Activated naive CD4-positive, alpha-beta T cell (primary cell): ENCODE measurements at regions not wholly inside any gene's neighbourhood (a gene's known extent, or its start where the extent isn't known, plus 50 kb on each side); places are given as distances from the start of the nearest gene placed in this dataset.
"Not testable (repeated sequence)": the region's sequence is repeated elsewhere in the genome, so short reads cannot be mapped to it uniquely, and the experiment has no call there.

ENCODE experiments used
- DNase-seq, 4 experiments: peaks; one replicate each; lab custom pipeline; 2025; lab: John Stamatoyannopoulos, UW

DNA sequence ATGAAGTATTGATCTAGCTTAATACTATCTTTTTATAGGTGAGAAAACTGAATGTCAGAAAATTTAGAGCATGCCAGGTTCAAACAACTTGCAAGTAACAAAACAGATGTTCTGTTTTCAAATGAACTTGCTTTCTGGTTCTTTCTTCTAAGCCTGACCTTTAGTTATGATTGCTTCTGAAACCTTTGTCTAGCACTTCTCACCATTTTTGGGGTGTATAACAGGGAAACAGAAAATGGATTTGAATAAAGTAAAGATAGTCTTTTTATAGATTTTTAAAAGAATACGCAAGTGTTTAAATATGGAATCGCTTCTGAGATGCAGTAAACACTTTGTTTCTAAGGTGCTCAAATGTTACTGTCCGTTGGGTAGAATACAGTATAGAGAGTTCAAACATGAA, 687.2 kb upstream of the CPEB2 start:
- no peak for DNase-seq

- no peak for DNase-seq
These were observed 684.9 kb upstream of the CPEB2 start for GRCh38 chr4:14317351-14317750.

- no peak for DNase-seq
These were observed 683.6 kb upstream of the CPEB2 start for GRCh38 chr4:14318671-14319070.

DNA sequence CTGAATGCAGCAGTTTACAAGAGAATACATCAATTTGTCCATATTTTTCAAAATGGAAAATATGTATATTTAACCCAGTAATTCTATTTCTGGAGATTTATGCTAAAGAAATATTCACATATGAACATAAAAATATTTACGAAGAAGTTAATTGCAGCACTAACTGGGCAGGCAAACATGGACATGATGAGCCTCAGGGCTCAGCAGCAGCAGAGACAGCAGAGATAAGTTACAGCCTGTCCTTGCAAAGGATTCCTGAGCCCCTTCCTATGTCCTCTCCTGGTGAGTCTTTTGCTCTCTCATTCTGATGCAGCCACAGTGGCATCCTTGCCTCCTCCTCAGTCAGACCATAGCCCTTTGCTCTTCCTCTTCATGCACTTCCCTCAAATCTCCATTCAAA, 680.6 kb upstream of the CPEB2 start:
- DNase-seq, result no peak

- no peak for DNase-seq
These were observed 679.1 kb upstream of the CPEB2 start for GRCh38 chr4:14323191-14323590.

- no peak for DNase-seq
These were observed 673.1 kb upstream of the CPEB2 start for GRCh38 chr4:14329228-14329627.

DNA sequence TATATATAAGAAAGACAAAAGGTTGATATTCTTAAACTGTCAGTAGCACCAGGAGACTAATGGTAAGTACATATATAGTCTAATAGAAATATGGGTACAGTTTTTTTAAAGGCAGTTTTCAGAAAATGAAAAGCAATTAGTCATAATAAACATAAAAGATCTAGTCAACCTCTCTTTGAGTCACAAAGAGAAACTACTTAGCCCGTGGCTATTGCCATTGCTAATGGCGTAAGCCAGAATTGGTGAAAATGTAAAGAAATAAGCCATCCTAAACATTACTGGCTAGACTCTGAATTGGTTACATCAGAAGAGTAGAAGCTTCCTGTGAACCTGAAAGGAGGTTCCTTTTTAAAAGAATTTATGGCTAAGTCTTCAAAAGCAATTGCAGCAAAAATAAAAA, 668.7 kb upstream of the CPEB2 start:
- DNase-seq, result no peak

DNA sequence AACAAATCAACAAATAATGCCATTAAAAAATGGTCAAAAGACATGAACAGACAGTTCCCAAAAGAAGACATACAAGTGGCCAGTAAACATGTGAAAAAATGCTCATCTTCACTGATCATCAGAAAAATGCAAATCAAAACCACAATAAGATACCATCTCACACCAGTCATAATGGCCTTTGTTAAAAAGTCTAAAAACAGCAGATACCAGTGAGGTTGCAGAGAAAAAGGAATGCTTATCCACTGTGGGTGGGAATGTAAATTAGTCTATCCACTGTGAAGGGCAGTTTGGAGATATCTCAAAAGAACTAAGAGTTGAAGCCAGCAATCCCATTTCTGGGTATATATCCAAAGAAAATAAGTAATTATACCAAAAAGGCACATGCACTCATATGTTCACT, 668.1 kb upstream of the CPEB2 start:
- no peak for DNase-seq

DNA sequence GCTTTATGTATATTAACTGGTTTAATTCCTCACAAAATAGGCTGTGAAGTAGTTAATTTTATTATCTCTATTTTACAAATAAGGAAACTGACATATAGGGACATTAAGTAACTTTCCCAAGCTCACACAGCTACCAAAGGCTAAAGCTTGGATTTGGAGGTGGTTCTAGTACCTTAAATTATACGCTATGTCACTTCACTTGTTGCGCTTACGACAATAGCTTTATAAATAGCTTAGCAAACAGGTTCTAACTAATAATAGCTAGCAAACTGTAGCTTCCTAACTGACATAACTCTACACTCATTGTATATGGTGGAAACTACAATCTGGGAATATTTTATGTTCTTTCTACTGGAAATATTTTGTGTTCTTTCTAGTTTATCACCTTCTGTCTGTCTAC, 666.4 kb upstream of the CPEB2 start:
- no peak for DNase-seq

- no peak for DNase-seq
These were observed 665.6 kb upstream of the CPEB2 start for GRCh38 chr4:14336656-14337055.

GRCh38 chr4:14337892-14338584, 664.2 kb upstream of the CPEB2 start:
- no peak for DNase-seq

DNA sequence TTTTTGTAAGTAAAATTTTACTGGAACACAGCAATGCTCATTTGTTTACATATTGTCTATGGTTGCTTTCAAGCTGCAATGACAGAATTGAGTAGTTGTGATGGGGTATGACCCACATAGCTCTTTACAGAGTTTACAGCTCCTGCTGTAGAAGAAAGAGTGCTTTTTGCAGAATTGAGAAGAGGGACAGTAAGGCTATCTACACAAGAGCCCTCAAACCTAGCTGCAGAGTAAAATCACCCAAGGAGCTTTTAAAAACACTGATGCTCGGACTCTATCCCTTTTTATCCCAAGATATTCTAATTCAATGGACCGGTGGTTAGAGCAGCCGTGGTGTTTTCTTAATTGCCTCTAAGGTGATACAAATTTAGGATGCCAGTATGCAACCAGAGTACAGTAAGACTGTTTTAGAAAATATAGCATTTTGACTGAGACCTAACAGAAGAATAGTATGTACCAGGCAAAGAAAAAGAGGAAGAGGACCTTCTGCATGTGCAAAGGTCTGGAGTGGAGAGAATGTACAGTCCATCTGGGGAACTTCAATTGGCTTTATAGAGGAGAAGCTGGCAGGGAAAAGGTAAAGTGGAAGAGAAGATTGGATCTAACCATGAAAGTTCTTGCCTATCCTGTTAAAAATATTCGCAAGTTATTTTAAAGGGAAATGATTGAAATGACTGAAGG, 663.6 kb upstream of the CPEB2 start:
- DNase-seq, result no peak

- DNase-seq, result no peak
These were observed 662.6 kb upstream of the CPEB2 start for GRCh38 chr4:14339715-14340114.

DNA sequence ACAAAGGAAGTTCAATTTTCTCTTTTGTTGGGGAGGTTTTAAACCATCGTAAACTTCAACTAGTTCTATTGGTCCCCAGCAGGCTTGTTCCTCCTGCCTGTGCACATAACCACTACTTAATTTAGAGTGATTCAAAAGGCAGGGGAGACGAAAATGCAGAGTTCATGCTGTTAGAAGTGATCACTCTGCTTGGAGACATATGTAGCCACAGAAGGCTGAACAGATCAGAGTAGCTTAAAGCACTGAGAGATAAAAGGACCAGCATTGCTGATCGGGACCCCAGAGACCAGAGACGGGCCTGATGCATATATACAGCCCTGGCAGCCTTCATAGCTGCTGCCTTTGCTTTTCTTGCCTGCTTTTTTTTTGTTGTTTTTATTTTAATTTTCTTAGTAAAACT, 662.0 kb upstream of the CPEB2 start:
- no peak for DNase-seq

DNA sequence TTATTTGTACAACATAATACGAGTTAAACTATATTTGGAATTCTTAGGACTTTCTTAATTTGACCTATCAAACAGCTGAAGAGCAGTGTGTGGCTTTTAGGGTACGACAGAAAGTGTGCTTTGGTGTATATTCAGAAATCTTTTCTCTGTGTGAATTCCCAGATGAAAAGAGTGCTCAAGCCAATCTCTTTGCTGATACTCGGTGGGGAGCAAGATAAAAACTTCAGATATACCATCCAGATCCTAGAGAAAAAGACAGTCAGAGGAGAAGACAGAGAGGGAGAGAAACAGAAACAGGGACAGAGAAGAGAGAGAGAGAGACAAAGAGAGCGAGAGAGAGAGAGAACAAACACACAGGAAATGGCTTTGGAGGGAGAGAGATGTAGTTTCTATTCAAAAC, 658.3 kb upstream of the CPEB2 start:
- DNase-seq, result no peak

- DNase-seq, result no peak
These were observed 656.9 kb upstream of the CPEB2 start for GRCh38 chr4:14345356-14345775.

GRCh38 chr4:14347526-14347925, 654.8 kb upstream of the CPEB2 start:
- DNase-seq, result no peak

GRCh38 chr4:14348506-14348905, 653.8 kb upstream of the CPEB2 start:
- no peak for DNase-seq

DNA sequence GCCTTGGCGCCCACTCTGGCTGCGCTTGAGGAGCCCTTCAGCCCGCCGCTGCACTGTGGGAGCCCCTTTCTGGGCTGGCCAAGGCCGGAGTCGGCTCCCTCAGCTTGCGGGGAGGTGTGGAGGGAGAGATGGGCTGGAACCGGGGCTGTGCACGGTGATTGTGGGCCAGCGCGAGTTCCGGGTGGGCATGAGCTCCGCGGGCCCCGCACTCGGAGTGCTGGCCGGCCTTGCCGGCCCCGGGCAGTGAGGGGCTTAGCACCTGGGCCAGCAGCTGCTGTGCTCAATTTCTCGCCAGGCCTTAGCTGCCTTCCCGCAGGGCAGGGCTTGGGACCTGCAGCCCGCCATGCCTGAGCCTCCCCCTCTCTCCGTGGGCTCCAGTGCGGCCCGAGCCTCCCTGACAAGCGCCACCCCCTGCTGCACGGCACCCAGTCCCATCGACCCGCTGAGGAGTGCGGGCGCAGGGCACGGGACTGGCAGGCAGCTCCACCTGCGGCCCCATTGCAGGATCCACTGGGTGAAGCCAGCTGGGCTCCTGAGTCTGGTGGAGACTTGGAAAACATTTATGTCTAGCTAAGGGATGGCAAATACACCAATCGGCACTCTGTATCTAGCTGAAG, 643.6 kb upstream of the CPEB2 start:
- DNase-seq, result not testable (repeated sequence)

DNA sequence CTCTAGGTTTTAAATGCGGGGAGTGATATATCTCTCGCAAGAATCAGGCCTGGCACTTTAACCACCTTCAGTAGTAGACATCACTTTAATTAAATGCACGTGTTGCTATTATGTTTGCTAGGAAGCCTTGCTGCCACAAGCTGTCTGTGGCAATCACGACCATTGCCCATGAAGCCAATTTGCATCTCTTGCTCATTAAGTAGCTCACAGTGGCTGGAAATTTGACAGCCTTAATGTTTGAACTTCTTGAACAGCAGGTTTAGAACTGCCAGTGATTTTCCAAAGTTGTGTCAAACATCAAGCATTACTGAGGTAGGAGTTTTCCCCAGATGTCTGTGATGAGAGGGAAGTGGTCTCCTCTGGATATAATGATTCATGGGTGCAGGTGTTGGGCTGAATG, 642.3 kb upstream of the CPEB2 start:
- no peak for DNase-seq

DNA sequence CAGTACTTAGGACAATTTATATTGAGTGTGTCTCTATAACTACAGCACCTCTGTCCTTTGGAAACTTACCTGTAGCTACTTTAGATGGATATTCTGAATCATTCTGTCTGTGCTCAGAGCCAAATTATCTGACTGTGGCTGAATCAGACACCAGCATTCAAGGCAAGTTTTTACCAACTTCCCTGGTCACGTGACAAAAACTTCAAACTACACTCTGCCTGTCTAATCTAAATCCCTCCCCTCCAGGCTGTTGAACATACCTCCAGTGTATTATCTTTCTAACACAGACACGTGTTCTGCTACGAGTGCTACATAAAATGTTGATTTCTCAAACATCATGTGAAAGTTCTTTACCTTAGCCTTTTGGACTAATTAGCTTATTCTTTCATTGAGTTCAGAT, 641.2 kb upstream of the CPEB2 start:
- no peak for DNase-seq

- DNase-seq, result no peak
These were observed 639.9 kb upstream of the CPEB2 start for GRCh38 chr4:14362385-14362784.

DNA sequence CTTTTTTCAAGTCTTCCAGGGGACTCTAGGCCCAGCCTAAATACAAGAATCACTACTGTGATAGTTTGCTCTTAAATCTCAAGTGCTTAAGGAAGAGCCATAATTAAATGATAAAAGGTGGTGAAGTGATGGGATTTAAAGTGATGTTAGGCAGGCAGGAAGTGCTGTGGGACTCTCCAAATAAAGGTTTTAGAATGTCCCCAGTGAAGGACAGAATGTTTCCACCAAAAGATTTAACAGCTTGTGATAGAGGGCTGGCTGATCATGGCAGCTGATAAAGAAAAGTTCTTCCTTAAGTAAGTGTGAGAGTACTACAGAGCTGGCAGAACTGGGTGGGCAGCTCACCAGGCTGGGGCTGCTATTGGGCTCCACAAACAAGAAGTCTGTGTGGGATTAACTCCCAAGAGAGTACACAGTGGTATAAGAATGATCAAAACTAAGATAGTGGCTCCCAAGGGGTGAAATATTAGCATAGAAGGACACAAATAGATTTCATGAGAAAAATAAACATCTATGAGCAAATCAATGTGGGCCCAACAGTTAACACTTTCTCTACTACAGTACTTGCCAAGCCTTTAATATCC, 637.2 kb upstream of the CPEB2 start:
- no peak for DNase-seq
